Right lung (tissue), 2 donors: ENCODE measurements at regions not wholly inside any gene's neighbourhood (a gene's known extent, or its start where the extent isn't known, plus 50 kb on each side); places are given as distances from the start of the nearest gene placed in this dataset.
"Not testable (repeated sequence)": the region's sequence is repeated elsewhere in the genome, so short reads cannot be mapped to it uniquely, and the experiment has no call there.

ENCODE experiments used
- DNase-seq, 2 donors: peaks; one replicate each; pipeline ENCODE4 v3.0.0-alpha.2; 2013

DNA sequence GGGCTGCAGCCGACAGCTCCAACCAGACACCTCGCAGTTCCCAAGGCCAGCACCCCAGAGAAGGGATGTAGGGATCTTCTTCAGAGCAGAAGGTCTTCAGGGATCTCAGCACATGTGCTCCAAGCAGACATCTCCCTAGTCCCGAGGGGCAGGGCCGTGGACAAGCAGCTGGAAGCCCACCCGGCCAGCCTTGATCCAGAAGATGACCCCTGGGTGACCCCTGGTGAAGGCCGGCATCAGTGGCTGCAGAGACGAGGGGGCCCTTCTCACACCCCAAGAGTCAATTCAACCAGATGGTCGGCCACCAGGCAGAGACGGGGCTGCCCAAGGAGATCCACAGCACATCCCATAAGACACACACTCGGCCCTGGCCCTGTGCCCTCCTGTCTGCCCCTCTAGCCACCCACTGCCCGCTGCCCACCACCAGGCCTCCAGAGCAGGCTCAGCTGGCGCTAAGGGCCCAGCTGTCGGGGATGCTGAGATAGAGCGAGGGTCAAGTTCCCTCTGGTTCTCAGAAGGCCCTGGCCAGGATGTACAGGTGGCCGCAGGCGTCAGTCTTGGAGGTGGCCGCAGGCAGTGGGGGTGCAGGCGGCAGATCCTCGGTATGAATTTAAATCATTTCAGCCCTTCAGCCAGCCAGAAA is 168.3 kb downstream of the BRD1 start:
- no peak for DNase-seq

DNA sequence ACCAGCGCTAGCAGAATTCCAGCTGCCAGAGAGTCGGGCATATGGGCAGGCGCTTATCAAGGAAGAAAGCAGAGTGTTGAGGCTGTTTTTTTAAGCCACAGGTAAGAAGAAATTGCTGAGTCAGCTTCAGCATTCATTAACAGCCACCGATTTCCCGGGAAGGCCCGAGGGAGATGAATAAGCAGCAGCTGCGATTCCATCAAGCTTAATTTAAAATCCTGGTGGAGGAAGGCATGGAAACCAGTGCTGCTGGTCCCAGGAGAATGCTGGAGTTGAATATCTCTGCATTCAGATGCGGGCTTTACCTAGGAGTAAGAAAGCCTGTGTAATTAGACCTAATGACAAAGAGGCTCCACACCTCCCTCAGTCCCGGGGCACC is 168.8 kb downstream of the BRD1 start:
- no peak for DNase-seq

DNA sequence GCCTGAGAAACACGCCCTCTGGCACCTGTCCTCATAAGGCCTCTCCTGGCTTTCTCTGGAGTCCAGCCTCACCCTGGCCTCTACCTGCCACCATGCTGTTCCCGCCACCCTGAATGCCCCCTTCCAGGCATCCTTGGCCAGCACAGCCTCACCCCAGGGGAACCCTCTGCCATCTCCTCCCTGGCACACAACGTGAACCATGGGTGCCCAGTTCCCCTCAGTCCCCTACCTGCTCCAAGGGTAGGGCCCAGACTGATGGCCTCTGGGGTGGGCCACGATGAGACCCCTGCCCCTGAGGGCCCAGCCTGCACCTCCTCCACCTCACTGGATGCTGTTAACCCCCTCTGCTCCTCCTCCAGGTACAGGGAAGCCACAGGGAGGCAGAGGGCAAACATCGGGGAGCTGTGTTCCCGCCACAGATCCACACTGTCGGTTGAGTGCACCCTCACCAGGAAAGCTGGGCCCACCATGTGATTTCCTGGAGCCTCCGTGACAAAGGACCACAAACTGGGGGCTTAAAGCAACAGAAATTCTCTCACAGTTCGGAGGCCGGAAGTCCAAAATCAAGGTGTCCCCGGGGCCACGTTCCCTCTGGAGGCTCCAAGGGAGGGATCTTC is 169.6 kb downstream of the BRD1 start:
- no peak for DNase-seq

DNA sequence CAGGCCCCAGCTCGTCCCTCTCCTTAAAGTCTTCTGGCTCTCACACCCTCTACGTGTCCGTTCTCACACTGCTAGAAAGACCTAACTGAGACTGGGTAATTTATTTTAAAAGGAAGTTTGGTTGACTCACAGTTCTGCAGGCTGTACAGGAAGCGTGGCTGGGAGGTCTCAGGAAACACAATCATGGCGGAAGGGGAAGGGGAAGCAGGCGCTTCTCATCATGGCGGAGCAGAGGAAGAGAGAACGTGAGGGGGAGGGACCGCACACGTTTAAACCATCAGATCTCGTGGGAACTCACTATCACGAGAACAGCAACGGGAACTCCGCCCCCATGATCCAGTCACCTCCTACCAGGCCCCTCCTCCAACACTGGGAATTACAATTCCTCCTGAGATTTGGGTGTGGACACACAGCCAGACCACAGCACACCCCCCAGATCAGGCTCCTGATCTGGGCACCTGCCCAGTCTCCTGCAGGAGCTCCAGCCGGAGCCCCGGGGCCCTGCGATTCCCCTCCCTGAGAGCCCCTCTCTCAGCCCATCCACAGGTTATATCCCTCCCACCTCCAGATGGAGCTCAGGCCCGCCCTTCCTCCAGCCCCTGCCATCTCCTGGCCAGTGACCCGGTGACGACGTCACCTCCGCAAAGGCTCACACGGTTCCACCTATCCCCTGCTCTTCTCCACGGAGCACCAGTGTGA is 170.2 kb downstream of the BRD1 start:
- peak; percentile 45 for DNase-seq

DNA sequence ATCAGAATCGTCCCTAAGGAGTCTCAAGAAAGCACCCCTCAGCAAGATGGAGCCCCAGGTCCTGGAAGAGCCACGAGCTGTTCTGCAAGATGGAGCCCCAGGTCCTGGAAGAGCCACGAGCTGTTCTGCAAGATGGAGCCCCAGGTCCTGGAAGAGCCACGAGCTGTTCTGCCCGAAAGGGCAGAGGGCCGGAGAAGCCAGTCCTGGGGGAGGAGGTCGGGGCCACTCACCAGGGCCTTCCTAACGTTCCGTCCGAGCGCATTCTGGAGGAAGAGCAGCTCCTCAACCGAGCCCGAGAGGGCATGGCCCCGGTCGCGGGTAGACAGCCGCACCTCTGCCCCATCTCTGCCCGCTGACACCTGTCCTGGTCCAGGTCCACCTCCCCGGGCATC is 170.8 kb downstream of the BRD1 start:
- DNase-seq, result not testable (repeated sequence)

DNA sequence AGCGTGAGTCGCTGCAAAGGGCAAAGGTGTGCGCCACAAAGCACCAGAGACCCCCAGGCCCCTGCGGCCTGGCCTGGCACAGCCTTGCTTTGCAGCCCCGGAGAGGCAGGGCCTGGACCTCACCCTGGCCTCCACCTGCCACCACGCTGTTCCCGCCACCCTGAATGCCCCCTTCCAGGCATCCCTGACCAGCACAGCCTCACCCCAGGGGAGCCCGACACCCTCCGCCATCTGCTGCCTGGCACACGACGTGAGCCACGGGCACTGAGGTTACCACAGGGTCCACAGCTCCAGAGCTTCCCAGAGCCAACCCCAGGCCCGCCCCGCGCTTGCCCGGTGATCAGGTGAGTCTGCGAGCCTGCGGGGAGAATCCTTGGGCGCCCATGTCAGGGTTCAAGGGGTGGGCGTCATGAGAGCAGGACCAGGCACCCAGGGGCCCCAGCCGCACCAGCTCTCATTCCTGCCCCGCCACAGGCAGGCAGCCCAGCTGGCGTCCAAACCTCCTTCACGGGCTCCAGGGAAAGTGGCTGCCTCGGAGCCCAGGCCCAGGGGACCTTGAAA is 171.3 kb downstream of the BRD1 start:
- DNase-seq, result no peak

DNA sequence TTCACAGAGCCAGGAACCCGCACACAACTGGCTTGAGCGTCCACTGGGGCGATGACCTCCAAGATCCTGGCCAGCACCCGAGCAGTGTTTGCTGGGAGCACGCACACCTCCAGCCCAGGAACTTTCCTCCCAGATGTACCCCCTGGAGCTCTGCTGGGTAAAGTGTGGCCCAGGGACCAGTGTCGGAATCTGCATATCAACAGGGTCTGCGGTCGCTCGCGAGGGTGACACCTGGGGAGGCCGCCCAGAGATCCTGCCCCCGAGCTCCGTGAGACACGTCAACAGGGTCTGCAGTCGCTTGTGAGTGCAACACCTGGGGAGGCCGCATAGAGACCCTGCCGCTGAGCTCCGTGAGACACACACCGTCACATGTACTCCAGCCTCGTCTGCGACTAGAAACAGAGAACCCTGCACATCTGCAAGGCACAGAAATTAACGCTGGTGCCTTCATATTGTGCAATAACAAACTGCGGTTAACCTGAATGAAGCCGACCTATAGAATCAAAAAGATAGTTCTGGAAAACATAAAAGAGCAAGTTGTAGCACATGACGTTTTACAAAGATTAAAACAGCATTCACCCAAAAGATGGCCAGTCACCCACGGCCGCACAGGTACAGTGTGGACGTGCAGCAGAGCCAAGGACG is 172.4 kb downstream of the BRD1 start:
- DNase-seq, result no peak

DNA sequence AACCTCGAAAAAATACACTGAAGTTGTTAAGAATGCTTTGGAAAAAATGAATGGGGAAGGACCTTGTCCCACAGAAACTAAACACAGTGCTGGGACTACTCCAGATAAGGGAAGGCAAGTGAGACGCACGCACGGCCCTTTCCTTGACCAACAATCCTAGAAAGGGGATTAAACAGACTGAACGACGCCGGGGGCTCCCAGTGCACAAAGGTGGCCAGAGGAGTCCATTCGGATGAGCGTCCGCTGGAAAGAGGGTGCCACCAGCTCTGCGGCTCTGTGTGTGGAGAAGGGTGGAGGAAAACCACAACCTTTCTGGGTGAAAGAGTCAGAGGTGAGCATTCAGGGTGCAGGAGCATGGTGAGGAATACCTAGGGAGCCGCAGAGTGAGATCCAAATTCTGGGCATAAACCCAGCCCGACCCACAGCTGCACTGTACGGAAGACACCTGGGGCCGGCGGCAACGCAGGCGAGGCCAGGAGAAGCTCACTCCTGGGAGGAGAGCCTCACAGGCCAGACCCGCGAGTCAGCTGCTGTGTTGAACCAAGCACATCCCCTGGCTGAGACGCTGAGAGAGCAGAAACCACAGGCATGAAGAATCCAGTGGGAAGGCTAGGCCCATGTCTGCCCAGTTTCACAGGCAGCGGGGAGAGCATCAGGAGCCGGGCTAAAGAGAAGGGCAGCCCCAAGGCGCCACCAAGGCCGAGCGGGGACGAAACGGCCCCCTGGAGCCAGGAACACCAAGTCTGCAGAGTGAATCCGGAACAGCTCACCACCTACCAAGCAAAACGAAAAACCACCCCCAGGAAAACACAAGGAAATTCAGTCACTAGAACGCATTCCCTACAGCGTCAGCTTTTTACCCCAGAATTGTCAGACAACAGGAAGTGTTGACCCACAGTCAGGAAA is 177.1 kb downstream of the BRD1 start:
- no peak for DNase-seq

DNA sequence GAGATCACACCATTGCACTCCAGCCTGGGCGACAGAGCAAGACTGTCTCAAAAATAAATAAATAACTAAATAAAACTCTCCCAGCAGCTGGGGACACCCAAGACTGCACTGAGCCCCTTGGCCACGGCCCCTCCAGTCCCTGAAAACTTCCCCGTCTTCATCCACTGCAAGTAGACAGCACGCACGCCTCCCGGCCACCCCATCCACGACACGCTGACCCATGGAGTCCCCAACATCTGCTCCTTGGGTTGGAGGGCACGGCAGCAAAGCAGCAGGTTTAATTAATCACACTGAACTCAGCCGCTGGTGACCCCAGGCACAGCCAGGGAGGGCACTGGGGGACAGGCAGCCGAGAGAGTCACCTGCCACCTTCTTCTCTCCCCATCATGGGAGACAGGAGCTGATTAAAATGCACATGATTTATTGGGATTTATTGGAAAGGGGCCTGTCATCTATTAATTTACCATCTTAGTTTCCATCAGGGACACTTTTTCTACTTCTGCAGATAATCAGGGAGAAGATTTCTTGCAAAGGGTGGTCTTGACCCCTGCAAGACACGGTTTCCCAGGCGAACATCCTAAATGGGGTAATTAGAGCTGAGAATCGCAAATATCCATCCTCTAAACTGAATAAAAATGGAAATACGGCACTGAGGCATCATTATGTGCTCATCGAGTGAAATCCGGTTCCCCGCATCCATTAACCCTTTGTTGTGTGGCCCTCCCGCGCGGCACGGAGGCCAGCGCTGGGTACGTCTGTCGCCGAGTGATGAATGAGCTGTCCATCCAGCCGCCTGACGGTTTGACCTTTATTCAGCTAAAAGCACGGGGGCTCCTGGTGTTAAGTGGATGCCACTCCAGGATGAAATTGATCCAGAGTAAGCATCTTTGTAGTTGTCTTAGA is 178.3 kb downstream of the BRD1 start:
- DNase-seq, result no peak

DNA sequence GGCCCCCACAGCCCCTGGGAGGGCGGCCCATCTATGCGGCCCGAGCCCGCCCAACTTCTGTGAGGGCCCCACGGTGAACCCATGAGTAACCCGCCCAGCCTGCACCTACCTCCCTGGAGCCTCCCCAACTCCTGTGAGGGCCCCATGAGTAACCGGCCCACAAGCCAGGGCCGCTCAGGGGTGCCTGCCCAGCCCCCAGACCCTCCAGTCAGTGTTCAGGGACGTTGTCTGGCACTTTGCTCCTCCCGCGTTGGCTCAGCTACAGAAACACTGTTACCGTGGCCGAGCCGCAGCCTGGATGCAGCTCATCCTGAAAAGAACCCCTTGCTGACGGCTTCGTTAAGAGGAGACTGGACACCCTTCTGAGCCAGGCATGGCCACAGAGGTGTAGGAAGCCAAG is 179.6 kb downstream of the BRD1 start:
- no peak for DNase-seq

DNA sequence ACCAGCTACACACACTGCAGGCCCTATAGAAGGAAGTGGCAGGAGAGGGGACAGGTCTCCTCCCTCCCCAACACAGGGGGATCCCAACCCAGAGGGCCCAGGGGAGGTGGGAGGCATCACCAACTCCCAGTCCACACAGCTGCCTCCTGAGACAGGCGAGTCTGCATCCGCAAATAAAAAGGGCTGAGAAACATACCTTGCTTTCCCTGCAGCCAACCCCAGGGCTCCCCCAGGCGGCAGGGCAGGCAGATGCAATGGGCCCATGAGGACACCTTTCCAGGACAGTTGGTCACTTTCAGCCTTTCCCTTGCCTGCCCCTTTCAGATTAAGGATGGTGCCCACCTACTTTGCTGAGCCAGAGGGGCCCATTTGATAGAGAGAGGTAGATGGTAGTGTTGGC is 180.0 kb downstream of the BRD1 start:
- DNase-seq, result no peak

DNA sequence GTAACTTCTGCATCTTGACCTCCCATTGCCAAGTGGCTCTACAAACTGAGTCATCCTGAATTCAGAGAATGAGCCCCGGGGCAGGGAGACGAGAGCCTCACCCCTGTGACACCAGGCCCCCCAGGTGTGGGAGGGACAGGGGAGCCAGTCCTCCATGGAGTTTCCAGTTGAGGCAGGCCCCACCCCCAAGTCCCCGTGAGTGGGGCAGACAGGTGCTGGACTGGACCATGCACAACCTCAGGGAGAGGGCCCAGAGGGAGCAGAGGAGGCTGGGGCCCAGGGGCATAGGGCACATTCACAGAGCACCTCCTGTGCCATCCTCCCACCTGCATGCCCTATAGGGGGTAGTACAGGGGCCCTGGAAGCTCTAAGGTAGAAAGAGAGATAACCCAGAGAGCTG is 180.8 kb downstream of the BRD1 start:
- no peak for DNase-seq

DNA sequence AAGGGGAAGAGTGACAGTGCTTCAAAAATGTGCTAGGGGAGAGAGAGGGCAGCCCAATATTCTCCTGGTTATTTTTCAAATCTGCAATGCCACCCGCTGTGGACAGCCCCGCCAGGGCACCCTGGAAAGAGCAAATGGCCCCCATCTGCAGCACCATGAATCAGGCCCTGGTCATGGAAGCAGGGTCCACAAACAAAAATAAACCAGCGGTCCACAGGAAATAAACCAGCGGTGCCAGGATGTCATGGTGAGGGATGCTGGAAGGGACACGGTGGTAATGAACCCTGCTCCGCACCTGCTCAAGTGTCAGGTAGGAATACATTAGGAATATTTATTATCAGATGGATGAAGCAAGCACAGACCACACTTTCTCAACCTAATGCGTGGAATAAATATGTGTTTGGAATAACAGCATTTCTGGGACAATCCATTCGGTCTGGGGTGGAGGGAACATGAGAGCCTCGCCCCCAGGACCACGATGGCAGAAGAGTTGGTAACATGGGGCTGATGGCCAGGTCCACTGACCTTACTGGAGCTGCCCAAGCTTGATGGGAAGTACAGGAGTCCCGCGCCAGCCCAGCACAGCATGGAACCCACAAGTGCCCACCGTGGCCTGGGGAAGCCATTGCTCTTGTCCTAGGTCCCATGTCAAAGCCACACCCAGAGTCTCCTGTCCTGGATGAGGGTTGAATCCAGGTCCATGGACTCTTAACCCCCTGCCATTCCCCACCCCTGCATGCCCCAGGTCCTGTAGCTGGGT is 181.7 kb downstream of the BRD1 start:
- DNase-seq, result no peak

DNA sequence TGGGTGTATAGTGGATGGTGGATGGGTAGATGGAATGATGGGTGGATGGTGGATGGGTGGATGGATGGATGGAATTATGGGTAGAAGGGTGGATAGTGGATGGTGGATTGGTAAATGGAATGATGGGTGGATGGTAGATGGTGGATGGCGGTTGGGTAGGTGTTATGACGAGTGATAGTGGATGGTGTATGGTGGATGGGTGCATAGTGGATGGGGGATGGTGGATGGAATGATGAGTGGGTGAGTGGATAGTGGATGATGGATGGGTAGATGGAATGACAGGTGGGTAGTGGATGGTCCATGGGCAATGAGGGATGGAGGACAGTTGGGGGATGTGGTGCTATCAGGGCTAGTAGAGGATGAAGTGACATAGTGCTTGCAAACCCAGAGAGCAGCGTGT is 182.4 kb downstream of the BRD1 start:
- DNase-seq, result no peak

DNA sequence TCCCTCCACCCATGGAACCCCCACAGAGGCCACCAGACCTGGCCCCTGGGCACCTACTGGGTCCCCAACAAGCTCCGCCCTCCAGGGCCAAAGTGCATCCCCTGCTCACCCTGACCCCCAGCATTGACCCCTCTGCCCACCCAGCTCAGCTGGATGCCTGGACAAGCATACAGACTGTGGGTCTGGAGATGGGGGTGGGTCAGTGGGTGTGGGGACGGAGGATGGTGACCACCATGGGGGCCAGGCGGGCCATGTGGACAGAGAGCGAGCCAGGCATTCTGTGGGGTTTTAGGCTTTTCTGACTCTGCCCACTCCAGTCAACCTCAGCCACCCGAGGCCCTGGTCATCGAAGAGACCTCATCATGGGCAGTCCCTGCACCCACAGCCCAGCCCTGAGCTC is 183.7 kb downstream of the BRD1 start:
- DNase-seq, result no peak

DNA sequence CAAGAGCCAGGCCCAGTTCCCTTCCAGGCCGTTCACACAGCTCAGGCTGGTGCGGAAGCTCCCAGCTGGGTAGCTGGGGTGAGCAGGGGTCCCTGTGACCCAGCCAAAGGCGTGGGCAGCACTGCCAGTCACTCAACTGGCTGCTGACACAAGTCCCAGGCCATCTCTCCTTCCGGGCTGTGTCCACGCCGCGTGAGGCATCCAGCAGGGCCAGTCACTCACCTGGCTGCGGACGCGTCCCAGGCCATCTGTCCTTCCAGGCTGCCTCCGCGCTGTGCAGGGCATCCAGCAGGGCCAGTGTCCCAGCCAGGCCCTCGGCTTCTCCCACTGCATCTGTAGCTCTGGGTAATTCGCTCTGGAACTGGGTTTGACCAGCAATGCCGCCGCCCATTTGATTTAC is 184.2 kb downstream of the BRD1 start:
- no peak for DNase-seq

DNA sequence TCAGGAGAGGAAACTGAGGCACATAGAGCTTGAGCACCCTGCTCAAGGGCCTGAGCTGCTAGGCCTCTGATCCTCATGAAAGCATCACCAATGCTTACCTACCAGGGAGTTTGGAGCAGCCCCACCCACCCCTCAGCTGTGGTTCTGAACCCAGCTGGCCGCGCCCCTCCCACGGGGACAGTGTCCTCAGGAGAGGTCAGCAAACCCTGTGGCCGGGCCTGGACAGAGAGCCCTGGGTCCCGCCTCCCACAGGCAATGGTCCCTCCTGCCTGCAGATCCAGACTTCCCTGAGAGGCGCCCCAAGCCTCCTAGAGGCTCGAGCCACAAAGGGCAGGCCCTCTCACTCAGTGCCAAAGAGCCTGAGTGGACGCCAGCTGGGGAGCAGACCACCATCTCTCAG is 184.9 kb downstream of the BRD1 start:
- DNase-seq, result no peak

DNA sequence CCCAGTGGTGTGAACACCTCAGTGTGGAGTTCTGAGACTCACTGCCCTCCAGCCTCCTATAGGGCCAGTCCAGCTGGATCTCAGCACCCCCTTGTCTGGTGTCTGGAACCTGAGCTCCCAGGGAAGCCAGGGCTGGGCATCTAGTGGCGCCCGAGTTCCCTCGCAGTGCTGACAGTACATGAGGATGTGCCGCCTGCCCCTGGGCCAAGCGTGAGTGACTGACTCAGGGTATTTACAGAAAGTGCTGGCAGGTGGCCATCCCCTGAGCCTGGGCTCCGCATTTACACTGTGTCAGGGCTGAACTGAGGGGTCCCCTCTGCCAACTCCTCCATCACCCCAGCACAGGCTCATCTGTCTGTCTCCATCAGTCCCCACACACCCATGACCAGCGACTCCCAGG is 185.3 kb downstream of the BRD1 start:
- DNase-seq, result no peak

DNA sequence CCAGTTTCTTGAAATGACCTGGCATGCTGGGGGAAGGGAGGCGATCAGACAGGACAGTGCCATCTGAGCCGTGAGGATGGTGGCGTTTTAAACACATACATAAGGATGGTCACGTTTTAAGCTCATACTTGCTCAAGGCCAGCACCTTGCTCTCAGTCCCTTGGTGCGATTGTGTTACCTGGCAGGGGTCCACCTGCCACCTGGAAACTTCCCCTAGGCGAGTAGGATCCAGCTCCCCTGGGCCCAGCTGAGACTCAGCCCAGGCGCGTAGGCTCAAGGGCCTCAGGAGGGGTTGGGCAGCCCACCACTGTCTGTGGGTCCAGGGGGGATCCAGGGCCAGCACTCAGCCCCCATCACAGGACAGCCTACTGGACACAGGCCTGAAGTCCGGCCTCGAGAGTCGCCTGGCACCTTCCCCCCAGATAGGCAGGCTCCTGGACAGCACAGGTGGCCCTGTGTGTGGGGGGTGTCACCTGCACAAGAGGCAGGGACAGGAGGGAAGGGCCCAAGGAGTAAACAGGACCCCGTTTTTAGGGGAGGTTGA is 185.8 kb downstream of the BRD1 start:
- DNase-seq, result no peak
